ENCODE measurements at regions not wholly inside any gene's neighbourhood (a gene's known extent, or its start where the extent isn't known, plus 50 kb on each side); places are given as distances from the start of the nearest gene placed in this dataset.

GRCh38 chr3:72058493-72059081, 273.6 kb upstream of the PROK2 start:
- no peak for DNase-seq

GRCh38 chr3:72055436-72055835, 270.5 kb upstream of the PROK2 start:
- DNase-seq = no peak

- DNase-seq = no peak
Observed at GRCh38 chr3:72054976-72055375, 270.0 kb upstream of the PROK2 start.

- no peak for DNase-seq
Observed at GRCh38 chr3:72052841-72053409, 268.0 kb upstream of the PROK2 start.

GRCh38 chr3:72050771-72051170, 265.8 kb upstream of the PROK2 start:
- DNase-seq = no peak

- DNase-seq = no peak
Observed at GRCh38 chr3:72050048-72050632, 265.2 kb upstream of the PROK2 start.

GRCh38 chr3:72049300-72049699, 264.4 kb upstream of the PROK2 start:
- DNase-seq = no peak

- DNase-seq = no peak
Observed at GRCh38 chr3:72048873-72049272, 263.9 kb upstream of the PROK2 start.

GRCh38 chr3:72047221-72047871, 262.4 kb upstream of the PROK2 start:
- no peak for DNase-seq

- DNase-seq = no peak
Observed at GRCh38 chr3:72044231-72044855, 259.4 kb upstream of the PROK2 start.

GRCh38 chr3:72043204-72044133, 258.5 kb upstream of the PROK2 start:
- DNase-seq = no peak

- no peak for DNase-seq
Observed at GRCh38 chr3:72042397-72043203, 257.7 kb upstream of the PROK2 start.

GRCh38 chr3:72041511-72041910, 256.6 kb upstream of the PROK2 start:
- DNase-seq = peak; percentile 33

- DNase-seq = no peak
Observed at GRCh38 chr3:72041076-72041475, 256.1 kb upstream of the PROK2 start.

- no peak for DNase-seq
Observed at GRCh38 chr3:72039677-72040076, 254.7 kb upstream of the PROK2 start.

GRCh38 chr3:72036899-72037298, 252.0 kb upstream of the PROK2 start:
- DNase-seq = no peak

GRCh38 chr3:72035606-72036005, 250.7 kb upstream of the PROK2 start:
- DNase-seq = no peak

- DNase-seq = no peak
Observed at GRCh38 chr3:72034986-72035385, 250.0 kb upstream of the PROK2 start.

- no peak for DNase-seq
Observed at GRCh38 chr3:72033666-72034428, 248.9 kb upstream of the PROK2 start.

All from muscle of arm (tissue), 1 donor.